GM12874 (cell line): ENCODE measurements at regions not wholly inside any gene's neighbourhood (a gene's known extent, or its start where the extent isn't known, plus 50 kb on each side); places are given as distances from the start of the nearest gene placed in this dataset.

ENCODE experiments used
- TF ChIP-seq, protein P1 (sequence below): IDR thresholded peaks from 2 replicates; pipeline ENCODE4 v1.5.1; 2011; ENCODE audit warnings: low read depth, mild to moderate bottlenecking, control low read depth, low read length, moderate library complexity; ENCODE audit not compliant: insufficient read depth

DNA sequence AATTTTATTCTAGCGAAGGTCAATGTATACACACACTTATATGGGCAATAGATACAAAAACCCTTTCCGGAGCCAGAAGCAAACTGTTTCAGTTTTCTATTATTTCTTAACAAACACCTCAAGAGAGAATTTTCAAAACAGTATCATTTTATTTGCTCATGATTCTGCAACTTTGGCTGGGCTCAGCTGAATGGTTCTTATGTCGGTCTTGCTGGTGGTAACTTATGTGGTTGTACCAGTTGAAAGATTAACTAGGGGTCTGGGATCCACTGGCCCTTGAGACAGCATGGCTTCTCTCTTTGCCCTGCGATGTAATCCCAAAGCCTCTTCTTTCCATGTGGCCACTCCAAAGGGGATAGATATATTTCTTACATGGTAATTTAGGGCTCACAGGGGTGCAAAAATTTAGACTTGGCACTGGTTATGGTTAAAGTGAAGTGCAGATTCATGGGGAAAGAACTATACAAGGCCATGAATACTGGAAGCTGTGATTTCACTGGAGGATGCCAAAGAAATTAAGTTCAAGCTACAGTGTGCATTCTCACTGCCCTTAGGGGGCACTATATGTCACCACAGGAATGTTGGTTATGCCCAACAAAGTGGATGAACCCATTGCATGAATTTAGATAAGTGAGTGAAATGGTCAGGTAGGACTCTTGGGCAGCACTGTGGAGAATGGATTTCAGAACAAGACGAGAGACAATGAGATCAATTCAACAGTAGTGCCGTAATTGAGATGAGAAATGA is 94.3 kb upstream of the NAV3 start:
- TF ChIP-seq, protein P1, sequence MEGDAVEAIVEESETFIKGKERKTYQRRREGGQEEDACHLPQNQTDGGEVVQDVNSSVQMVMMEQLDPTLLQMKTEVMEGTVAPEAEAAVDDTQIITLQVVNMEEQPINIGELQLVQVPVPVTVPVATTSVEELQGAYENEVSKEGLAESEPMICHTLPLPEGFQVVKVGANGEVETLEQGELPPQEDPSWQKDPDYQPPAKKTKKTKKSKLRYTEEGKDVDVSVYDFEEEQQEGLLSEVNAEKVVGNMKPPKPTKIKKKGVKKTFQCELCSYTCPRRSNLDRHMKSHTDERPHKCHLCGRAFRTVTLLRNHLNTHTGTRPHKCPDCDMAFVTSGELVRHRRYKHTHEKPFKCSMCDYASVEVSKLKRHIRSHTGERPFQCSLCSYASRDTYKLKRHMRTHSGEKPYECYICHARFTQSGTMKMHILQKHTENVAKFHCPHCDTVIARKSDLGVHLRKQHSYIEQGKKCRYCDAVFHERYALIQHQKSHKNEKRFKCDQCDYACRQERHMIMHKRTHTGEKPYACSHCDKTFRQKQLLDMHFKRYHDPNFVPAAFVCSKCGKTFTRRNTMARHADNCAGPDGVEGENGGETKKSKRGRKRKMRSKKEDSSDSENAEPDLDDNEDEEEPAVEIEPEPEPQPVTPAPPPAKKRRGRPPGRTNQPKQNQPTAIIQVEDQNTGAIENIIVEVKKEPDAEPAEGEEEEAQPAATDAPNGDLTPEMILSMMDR, result no peak

DNA sequence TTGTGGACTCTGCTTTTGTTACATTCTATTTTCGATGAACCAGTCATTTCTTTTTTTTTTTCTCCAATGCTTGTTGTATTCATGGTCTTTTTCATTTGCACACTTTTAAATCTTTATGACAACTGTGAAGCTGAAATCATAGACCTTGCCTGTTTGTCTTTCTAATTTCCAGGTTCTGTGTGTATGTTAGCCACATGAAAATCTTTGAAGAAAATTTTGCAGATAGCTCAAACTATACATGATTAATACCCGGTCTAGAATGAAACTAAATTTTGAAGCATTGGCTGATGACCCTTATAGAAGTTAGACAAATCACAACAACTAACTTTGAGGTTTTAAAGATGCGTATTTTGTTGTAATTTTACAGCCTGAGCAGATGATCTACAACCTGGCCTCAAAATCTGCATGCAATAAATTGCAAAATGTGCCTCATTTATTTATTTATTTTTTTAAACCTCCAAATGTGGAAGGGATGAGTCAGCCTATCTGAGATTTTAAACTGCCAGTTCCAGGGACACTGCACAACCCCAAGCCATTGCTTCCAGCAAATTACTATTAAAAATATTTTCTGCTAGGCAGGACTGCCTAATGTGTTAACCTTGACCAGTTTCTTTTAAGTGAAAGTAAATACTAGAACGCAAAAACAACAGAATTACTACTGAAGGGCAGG is 96.3 kb upstream of the NAV3 start:
- TF ChIP-seq, protein P1, result no peak

DNA sequence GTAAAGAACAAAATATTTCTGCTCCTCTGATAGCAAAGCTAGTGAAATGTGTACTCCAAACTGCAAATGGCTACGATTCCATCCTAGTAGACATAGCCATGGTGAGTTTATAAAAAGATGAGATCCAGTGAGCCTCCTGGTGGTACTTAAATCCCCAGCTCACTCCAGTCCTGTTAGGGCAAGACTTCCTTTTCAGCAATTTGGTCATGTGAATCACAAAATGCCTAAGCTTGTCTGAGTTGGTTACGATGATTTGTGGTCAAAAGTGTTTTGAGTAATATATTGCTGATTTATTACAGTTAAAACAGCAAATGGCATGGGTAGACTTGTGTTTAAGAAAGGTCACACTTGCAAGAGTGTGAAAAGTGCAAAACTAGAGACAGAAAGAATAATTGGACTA is 102.7 kb upstream of the NAV3 start:
- TF ChIP-seq, protein P1, result no peak

DNA sequence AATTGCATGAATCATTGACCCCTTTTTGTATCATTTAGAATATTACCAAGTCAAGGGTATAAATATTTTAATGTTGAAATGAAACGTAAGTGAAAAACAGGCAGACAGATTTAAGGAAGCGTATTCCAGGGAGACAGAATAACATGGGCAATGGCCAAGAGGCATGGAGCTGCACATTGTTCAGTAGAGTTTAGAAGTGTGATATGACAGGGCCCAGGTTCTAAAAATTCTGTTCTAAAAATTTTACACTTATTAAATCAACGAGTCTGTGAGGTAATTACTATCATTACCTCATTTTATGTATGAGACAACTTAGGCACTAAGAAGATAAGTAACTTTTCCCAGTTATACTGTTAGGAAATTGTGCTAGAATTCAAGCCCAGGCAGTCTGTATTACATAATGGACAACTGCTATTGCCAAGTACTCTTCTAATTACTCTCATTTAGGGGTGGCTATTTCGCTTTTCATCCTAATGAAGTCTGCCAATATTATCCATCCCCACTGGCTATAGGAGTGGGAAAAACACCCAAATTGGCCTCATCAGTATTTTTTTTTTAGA is 103.2 kb upstream of the NAV3 start:
- TF ChIP-seq, protein P1, result no peak

DNA sequence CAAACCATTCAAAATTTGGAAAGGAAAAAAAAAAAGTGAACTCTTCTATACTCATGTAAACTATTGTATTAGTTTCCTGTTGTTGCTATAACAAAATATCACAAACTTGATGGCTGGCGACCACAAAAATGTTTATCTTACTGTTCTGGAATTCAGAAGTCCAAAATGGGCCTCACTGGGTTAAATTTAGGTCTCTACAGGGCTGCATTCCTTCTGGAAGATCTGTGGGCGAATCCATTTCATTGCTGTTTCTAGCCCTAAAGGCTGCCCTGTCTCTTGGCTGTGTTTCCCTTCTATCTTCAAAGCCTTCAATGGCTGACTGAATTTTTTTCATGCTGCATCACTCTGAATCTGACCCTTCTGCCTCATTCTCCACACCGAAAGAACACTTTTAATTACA is 105.1 kb upstream of the NAV3 start:
- TF ChIP-seq, protein P1, result no peak

DNA sequence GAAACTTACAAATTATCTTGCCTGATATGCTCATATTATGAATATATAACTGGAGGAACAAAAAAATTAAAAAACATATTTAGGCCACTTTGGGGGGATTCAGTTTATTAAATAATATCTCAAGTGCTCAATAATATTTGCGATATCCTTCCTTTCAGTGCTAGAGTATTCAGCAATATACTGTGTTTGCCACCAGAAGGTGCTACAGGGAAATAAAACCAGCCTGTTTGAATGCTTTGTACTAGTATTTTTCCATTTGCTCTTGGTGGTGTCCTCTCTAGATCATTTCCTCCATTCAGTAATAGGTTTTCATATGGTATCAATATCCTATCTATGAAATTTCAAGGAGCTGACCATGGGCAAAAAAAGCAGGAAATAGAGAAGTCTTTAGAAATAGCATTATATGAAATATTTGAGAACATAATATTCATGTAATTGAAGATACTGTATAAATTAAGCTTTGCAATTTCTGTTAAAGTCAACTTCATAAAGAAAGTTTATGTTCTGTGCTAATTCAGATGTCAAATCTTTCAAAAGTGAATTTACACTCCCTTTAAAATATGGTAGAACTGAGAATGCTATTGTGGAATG is 106.2 kb upstream of the NAV3 start:
- TF ChIP-seq, protein P1, result peak; percentile 49

DNA sequence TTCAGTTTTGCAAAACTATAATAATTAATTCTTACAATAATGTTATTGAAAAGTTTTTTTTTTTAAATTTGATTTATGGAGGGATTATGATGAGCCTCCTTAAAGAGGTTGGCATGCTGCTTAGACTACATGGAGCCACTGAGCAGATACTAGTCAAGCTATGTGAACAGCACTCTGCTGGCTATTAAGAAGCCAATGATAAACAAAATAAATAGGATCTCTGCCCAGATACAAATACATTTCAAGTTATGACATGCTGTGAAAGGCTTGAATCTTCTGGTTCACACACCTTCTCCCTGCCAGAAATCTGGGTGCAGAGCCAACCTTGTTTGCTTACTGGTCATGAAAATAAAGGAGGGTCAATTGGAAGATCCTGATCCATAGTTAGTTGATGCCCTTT is 107.4 kb upstream of the NAV3 start:
- TF ChIP-seq, protein P1, result no peak
